ENCODE measurements at regions not wholly inside any gene's neighbourhood (a gene's known extent, or its start where the extent isn't known, plus 50 kb on each side); places are given as distances from the start of the nearest gene placed in this dataset.
A peak's percentile ranks its signal among the peaks of the same experiment; 100 is the strongest.

GRCh38 chr10:83869898-83870297, 269.4 kb upstream of the GHITM start:
- H3K4me1 ChIP-seq, result no peaks in the 10 kb centered on the region
- no peak for DNase-seq
- H3K27me3 ChIP-seq, result no peaks in the 10 kb centered on the region
- no peaks in the 10 kb centered on the region for H3K9me3 ChIP-seq
- H3K36me3 ChIP-seq, result no peaks in the 10 kb centered on the region
- H3K4me3 ChIP-seq, result no peak overlapping the region
- intact Hi-C loops (cut with DNase I; ENCODE audit: low total_unique reads), result no loop called here
- TF ChIP-seq CTCF (IDR thresholded peaks at IDR 0.05) (no peak), POLR2A (IDR thresholded peaks at IDR 0.05) (no peak)
- no peak overlapping the region for H3K27ac ChIP-seq

- no peaks in the 10 kb centered on the region for H3K9me3 ChIP-seq
- no peak overlapping the region for H3K4me3 ChIP-seq
- intact Hi-C loops (cut with DNase I; ENCODE audit: low total_unique reads), result no loop called here
- no peak overlapping the region for H3K27ac ChIP-seq
- H3K36me3 ChIP-seq, result no peaks in the 10 kb centered on the region
- peak; percentile 27 to 44 for DNase-seq
- H3K27me3 ChIP-seq, result no peaks in the 10 kb centered on the region
- peak; percentile 57 to 77 (median 63) for TF ChIP-seq CTCF (IDR thresholded peaks at IDR 0.05)
- no peak for TF ChIP-seq POLR2A (IDR thresholded peaks at IDR 0.05)
- H3K4me1 ChIP-seq, result no peaks in the 10 kb centered on the region
Observed at GRCh38 chr10:83871187-83872081, 267.9 kb upstream of the GHITM start.

GRCh38 chr10:83880252-83880791, 259.0 kb upstream of the GHITM start:
- Histone ChIP-seq H3K4me3 (no peak overlapping the region), H3K9me3 (no peaks in the 10 kb centered on the region), H3K4me1 (no peaks in the 10 kb centered on the region), H3K27ac (no peak overlapping the region), H3K36me3 (no peaks in the 10 kb centered on the region), H3K27me3 (no peaks in the 10 kb centered on the region)
- no peak for TF ChIP-seq CTCF (IDR thresholded peaks at IDR 0.05)
- TF ChIP-seq POLR2A (IDR thresholded peaks at IDR 0.05), result no peak
- intact Hi-C loops (cut with DNase I; ENCODE audit: low total_unique reads), result no loop called here
- DNase-seq, result no peak

DNA sequence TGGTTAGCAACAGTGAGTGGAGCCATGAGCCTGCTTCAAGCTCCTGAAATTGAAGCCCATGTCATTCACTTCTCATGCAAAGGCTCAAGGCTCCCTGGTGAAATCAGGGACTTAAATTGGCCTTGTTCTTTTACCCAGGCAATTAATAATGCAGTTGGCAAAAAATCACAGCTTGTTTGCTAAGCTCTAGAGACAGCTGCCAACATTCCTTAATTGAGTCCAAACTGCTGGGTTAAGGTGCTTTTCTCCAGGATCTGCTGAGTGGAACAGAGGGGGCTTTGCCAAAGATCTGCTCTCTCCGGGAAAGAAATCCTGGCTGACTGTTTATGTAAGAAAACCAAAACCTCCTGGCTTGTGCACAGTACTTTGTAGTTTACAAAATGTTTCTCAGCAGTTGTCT, 257.6 kb upstream of the GHITM start:
- no peak for TF ChIP-seq POLR2A (IDR thresholded peaks at IDR 0.05)
- TF ChIP-seq CTCF (IDR thresholded peaks at IDR 0.05), result no peak
- no peaks in the 10 kb centered on the region for H3K36me3 ChIP-seq
- H3K27me3 ChIP-seq, result no peaks in the 10 kb centered on the region
- H3K9me3 ChIP-seq, result no peaks in the 10 kb centered on the region
- intact Hi-C loops (cut with DNase I; ENCODE audit: low total_unique reads), result no loop called here
- H3K4me3 ChIP-seq, result no peak overlapping the region
- H3K4me1 ChIP-seq, result no peaks in the 10 kb centered on the region
- no peak for DNase-seq
- H3K27ac ChIP-seq, result no peak overlapping the region

GRCh38 chr10:83886871-83887270, 252.4 kb upstream of the GHITM start:
- Histone ChIP-seq H3K4me1 (no peaks in the 10 kb centered on the region), H3K9me3 (no peaks in the 10 kb centered on the region), H3K36me3 (no peaks in the 10 kb centered on the region), H3K4me3 (no peak overlapping the region), H3K27ac (no peak overlapping the region), H3K27me3 (no peaks in the 10 kb centered on the region)
- TF ChIP-seq POLR2A (IDR thresholded peaks at IDR 0.05), result no peak
- TF ChIP-seq CTCF (IDR thresholded peaks at IDR 0.05), result no peak
- intact Hi-C loops (cut with DNase I; ENCODE audit: low total_unique reads), result no loop called here
- no peak for DNase-seq

All from uterus (tissue), 3 donors.